ENCODE measurements at regions not wholly inside any gene's neighbourhood (a gene's known extent, or its start where the extent isn't known, plus 50 kb on each side); places are given as distances from the start of the nearest gene placed in this dataset.

GRCh38 chr18:10239991-10240634, 214.3 kb upstream of the APCDD1 start:
- no peak for DNase-seq
- H3K9me3 ChIP-seq: no peaks in the 10 kb centered on the region
- intact Hi-C loops (cut with DNase I): no loop called here
- no peaks in the 10 kb centered on the region for H3K27me3 ChIP-seq
- 88 to 91% methylated on average over 5 of the region's 5 CpGs for WGBS, 2 donors
- H3K4me1 ChIP-seq: no peaks in the 10 kb centered on the region
- no peak overlapping the region for H3K4me3 ChIP-seq (replicated peaks in 1 of 3)
- no peaks in the 10 kb centered on the region for H3K36me3 ChIP-seq
- TF ChIP-seq POLR2A (IDR thresholded peaks at IDR 0.05): no peak
- TF ChIP-seq, protein P1, sequence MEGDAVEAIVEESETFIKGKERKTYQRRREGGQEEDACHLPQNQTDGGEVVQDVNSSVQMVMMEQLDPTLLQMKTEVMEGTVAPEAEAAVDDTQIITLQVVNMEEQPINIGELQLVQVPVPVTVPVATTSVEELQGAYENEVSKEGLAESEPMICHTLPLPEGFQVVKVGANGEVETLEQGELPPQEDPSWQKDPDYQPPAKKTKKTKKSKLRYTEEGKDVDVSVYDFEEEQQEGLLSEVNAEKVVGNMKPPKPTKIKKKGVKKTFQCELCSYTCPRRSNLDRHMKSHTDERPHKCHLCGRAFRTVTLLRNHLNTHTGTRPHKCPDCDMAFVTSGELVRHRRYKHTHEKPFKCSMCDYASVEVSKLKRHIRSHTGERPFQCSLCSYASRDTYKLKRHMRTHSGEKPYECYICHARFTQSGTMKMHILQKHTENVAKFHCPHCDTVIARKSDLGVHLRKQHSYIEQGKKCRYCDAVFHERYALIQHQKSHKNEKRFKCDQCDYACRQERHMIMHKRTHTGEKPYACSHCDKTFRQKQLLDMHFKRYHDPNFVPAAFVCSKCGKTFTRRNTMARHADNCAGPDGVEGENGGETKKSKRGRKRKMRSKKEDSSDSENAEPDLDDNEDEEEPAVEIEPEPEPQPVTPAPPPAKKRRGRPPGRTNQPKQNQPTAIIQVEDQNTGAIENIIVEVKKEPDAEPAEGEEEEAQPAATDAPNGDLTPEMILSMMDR (IDR thresholded peaks at IDR 0.05): no peak
- H3K27ac ChIP-seq: no peak overlapping the region

GRCh38 chr18:10240973-10241372, 213.5 kb upstream of the APCDD1 start:
- Histone ChIP-seq H3K9me3 (no peaks in the 10 kb centered on the region), H3K27ac (no peak overlapping the region), H3K4me1 (no peaks in the 10 kb centered on the region), H3K36me3 (no peaks in the 10 kb centered on the region), H3K4me3 (replicated peaks in 1 of 3) (no peak overlapping the region), H3K27me3 (no peaks in the 10 kb centered on the region)
- no peak for TF ChIP-seq POLR2A (IDR thresholded peaks at IDR 0.05)
- TF ChIP-seq, protein P1 (IDR thresholded peaks at IDR 0.05): no peak
- 96 to 97% methylated on average over 2 of the region's 2 CpGs for WGBS, 2 donors
- intact Hi-C loops (cut with DNase I): no loop called here
- DNase-seq: no peak

DNA sequence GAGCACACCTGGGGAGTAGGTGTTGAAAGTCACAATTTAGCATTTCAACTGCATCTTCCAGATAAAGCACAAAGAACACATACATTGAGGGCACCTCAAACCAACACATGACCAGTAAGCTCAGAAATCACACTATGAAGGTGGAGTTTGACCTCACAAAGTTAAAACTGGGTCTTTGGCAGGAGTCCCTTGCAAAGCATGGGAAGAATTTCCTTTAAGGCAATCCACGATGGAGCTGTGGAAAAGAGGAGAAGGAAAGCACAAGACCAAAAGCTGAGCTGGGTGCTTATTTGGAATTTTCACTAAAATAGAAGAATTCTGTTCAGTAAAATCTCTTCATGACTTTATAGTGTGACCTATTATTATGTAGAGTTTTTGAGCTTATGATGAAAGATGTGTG, 212.9 kb upstream of the APCDD1 start:
- 58 to 68% methylated on average over 1 of the region's 1 CpG for WGBS, 2 donors
- DNase-seq: no peak
- no peak for TF ChIP-seq POLR2A (IDR thresholded peaks at IDR 0.05)
- TF ChIP-seq, protein P1 (IDR thresholded peaks at IDR 0.05): no peak
- H3K36me3 ChIP-seq: no peaks in the 10 kb centered on the region
- no peaks in the 10 kb centered on the region for H3K4me1 ChIP-seq
- intact Hi-C loops (cut with DNase I): no loop called here
- H3K9me3 ChIP-seq: no peaks in the 10 kb centered on the region
- H3K4me3 ChIP-seq (replicated peaks in 1 of 3): no peak overlapping the region
- H3K27me3 ChIP-seq: no peaks in the 10 kb centered on the region
- no peak overlapping the region for H3K27ac ChIP-seq

DNA sequence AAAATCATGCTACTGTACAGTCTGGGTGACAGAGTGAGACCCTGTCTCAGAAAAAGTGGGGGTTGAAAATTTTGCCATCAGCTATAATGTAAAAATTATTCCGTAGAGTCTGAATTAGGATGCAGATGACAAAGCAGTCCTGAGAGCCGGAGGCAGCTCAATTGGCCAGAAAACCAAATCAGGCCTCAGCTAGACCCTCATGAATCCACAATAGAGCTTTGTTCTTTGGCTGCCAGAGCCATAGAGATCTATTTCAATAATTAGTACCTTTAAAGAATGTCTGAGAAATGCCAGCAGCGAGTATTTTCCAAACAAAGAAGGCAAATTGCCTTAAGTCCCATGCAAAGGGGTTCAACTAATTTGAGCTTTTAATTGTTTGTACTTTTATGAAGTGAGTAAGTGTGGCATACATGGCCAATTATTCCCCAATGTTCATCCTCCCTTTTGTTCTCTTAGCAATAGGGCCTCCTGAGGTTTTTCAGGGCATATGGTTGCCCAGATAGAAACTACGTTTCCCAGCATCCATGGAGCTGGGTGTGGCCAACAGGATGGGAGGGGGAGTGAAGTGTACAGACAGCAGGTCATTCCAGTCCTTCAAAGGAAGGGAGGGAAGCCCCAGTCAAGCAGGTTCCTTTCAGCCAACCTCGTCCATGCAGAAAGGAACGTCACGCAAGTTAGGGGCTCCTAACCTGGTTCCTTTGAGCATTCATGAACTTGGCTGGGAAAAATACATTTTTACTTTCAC, 211.3 kb upstream of the APCDD1 start:
- 74 to 76% methylated on average over 7 of the region's 7 CpGs for WGBS, 2 donors
- Histone ChIP-seq H3K27me3 (no peaks in the 10 kb centered on the region), H3K4me3 (replicated peaks in 1 of 3) (no peak overlapping the region), H3K9me3 (no peaks in the 10 kb centered on the region), H3K27ac (no peak overlapping the region), H3K36me3 (no peaks in the 10 kb centered on the region), H3K4me1 (no peaks in the 10 kb centered on the region)
- DNase-seq: no peak
- TF ChIP-seq, protein P1 (IDR thresholded peaks at IDR 0.05): no peak
- TF ChIP-seq POLR2A (IDR thresholded peaks at IDR 0.05): no peak
- intact Hi-C loops (cut with DNase I): no loop called here

- WGBS, 2 donors: 48 to 76% methylated on average over 8 of the region's 8 CpGs
- Histone ChIP-seq H3K27me3 (no peaks in the 10 kb centered on the region), H3K36me3 (no peaks in the 10 kb centered on the region), H3K4me1 (no peaks in the 10 kb centered on the region), H3K4me3 (replicated peaks in 1 of 3) (no peak overlapping the region), H3K9me3 (no peaks in the 10 kb centered on the region), H3K27ac (no peak overlapping the region)
- TF ChIP-seq, protein P1 (IDR thresholded peaks at IDR 0.05): no peak
- TF ChIP-seq POLR2A (IDR thresholded peaks at IDR 0.05): no peak
- no peak for DNase-seq
- intact Hi-C loops (cut with DNase I): no loop called here
These were observed 210.1 kb upstream of the APCDD1 start for GRCh38 chr18:10244341-10244740.
